GM18507 (cell line): ENCODE measurements at regions not wholly inside any gene's neighbourhood (a gene's known extent, or its start where the extent isn't known, plus 50 kb on each side); places are given as distances from the start of the nearest gene placed in this dataset.

Experiments
- DNase-seq: peaks from one replicate; pipeline ENCODE4 v3.0.0; 2011; ENCODE audit warnings: low read depth; ENCODE audit not compliant: insufficient read length; ENCODE audit errors: extremely low spot score
- FAIRE-seq: peaks from 2 replicates; lab custom pipeline; 2011; peaks lifted over from hg19 to GRCh38; lab: Jason Lieb, UNC

- FAIRE-seq, result no peak
Observed at GRCh38 chr22:49488943-49489342, 338.7 kb downstream of the BRD1 start.

GRCh38 chr22:49487950-49488349, 339.7 kb downstream of the BRD1 start:
- DNase-seq, result no peak
- no peak for FAIRE-seq

More at GRCh38 chr22:49488943-49489342, 338.7 kb downstream of the BRD1 start:
- no peak for DNase-seq

GRCh38 chr22:49486225-49486624, 341.4 kb downstream of the BRD1 start:
- FAIRE-seq, result no peak
- DNase-seq, result no peak

- FAIRE-seq, result no peak
Observed at GRCh38 chr22:49483946-49484345, 343.7 kb downstream of the BRD1 start.

GRCh38 chr22:49483281-49483870, 344.3 kb downstream of the BRD1 start:
- FAIRE-seq, result no peak
- DNase-seq, result no peak

More at GRCh38 chr22:49483946-49484345, 343.7 kb downstream of the BRD1 start:
- DNase-seq, result no peak

- DNase-seq (no peak), FAIRE-seq (no peak)
Observed at GRCh38 chr22:49482811-49483210, 344.9 kb downstream of the BRD1 start.

GRCh38 chr22:49481659-49482399, 345.8 kb downstream of the BRD1 start:
- FAIRE-seq (no peak), DNase-seq (no peak)

- FAIRE-seq, result no peak
- DNase-seq, result no peak
Observed at GRCh38 chr22:49480896-49481658, 346.6 kb downstream of the BRD1 start.

GRCh38 chr22:49480331-49480730, 347.3 kb downstream of the BRD1 start:
- no peak for FAIRE-seq

GRCh38 chr22:49479566-49479965, 348.1 kb downstream of the BRD1 start:
- DNase-seq (no peak), FAIRE-seq (no peak)

More at GRCh38 chr22:49480331-49480730, 347.3 kb downstream of the BRD1 start:
- DNase-seq, result no peak

GRCh38 chr22:49476800-49477400, 350.8 kb downstream of the BRD1 start:
- no peak for DNase-seq

GRCh38 chr22:49476176-49476575, 351.5 kb downstream of the BRD1 start:
- DNase-seq, result no peak
- no peak for FAIRE-seq

More at GRCh38 chr22:49476800-49477400, 350.8 kb downstream of the BRD1 start:
- FAIRE-seq, result no peak

GRCh38 chr22:49475253-49475652, 352.4 kb downstream of the BRD1 start:
- DNase-seq (no peak), FAIRE-seq (no peak)

GRCh38 chr22:49473286-49473685, 354.4 kb downstream of the BRD1 start:
- FAIRE-seq (no peak), DNase-seq (no peak)

- FAIRE-seq, result no peak
- DNase-seq, result no peak
Observed at GRCh38 chr22:49470741-49471503, 356.8 kb downstream of the BRD1 start.

GRCh38 chr22:49469896-49470740, 357.6 kb downstream of the BRD1 start:
- FAIRE-seq (no peak), DNase-seq (no peak)

GRCh38 chr22:49468487-49469198, 359.0 kb downstream of the BRD1 start:
- DNase-seq, result no peak
- no peak for FAIRE-seq
